HG02840 (cell line): ENCODE measurements at regions not wholly inside any gene's neighbourhood (a gene's known extent, or its start where the extent isn't known, plus 50 kb on each side); places are given as distances from the start of the nearest gene placed in this dataset.

Experiments used
- ATAC-seq: cut with Tn5 transposase; IDR thresholded peaks from one replicate; pipeline ENCODE4 v1.9.1; 2021; ENCODE audit warnings: mild to moderate bottlenecking, moderate library complexity, moderate number of reproducible peaks; ENCODE audit not compliant: unreplicated experiment, low FRiP score

GRCh38 chr1:208615371-208615770, 371.2 kb upstream of the PLXNA2 start:
- ATAC-seq, result no peak

DNA sequence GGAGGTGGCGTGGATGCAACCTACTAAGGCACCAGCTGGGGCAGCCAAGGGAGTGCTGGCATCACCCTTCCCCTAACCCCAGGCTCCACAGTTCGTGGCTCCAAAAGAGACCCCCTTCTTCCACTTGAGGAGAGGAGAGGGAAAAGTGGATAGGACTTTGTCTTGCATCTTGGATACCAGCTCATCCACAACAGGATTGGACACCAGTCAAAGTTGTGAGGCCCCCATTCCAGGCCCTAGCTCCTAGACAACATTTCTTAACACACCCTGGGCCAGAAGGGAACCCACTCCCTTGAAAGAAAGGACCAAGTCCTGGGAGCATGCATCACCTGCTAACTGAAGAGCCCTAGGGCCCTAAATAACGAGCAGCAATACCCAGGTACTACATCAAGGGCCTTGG, 372.6 kb upstream of the PLXNA2 start:
- no peak for ATAC-seq

- ATAC-seq, result no peak
These were observed 384.1 kb upstream of the PLXNA2 start for GRCh38 chr1:208628022-208628914.

DNA sequence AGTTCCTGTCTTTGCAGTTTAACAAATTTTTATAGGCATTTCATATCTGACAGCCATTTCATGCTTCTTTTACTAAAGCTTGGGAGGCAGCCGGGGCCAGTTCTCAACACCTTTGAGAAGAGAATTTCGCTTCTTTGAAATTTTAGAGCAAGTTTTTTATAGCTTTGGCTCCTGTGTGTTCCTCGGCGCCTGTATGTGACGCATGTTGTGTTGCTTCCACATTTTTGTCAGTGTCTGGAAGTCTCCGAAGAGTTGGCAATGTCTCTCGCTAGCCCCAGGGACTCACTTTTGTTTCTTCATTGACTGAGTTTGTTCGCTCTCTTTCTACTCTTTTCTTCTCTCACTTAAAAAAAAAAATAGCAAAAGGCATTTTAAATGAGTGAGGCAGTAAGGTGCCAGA, 386.9 kb upstream of the PLXNA2 start:
- ATAC-seq, result no peak

- no peak for ATAC-seq
These were observed 387.3 kb upstream of the PLXNA2 start for GRCh38 chr1:208631506-208631905.

DNA sequence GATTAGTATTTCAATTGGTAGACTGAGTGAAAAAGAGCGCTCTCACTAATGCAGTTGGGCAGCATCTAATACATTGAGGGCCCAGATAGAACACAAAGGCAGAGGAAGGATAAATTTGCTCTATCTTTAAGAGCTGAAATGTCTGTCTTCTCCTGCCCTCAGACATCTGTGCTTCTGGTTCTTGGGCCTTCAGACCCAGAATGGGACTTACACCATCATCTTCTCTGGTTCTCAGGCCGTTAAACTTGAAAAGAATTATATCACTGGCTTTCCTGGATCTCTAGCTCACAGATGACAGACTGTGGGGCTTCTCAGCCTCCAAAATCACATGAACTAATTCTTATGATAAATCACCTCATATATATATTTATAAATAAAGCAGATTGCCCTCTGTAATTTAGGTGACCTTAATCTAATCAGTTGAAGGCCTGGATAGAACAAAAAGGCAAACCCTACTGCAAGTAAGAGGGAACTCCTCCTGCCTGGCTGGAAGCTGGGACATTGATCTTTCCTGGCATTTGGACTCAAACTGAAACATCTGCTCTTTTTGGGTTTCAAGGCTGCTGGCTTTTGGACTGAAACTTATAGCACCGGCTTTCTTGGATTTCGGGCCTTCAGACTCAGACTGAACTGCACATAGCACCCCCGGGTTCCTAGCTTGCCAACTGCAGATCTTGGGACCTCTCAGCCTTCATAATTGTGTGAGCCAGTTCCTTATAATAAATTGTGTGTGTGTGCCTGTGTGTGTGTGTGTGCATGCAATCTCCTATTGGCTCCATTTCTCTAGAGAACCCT, 390.4 kb upstream of the PLXNA2 start:
- no peak for ATAC-seq

- no peak for ATAC-seq
These were observed 393.0 kb upstream of the PLXNA2 start for GRCh38 chr1:208637181-208637580.

DNA sequence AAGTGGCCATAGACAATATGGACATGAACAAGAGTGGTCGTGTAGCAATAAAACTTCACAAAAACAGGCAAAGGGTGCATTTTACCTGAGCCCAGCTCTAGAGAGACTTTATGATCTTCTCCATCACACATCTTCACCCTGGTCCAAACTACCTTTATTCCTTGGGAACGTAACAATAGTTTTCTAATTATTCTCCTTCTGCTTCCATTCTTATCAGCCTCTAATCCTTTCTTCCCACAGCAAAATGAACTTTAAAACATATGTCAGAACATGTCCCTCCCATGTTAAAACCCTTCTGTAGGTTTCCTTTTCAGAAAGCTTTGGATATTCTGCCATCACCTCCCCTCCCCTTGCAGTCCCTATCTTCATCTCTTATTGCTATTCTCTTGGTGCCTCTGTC, 395.2 kb upstream of the PLXNA2 start:
- ATAC-seq, result no peak

- ATAC-seq, result no peak
These were observed 396.1 kb upstream of the PLXNA2 start for GRCh38 chr1:208640295-208640694.

GRCh38 chr1:208641579-208642280, 397.5 kb upstream of the PLXNA2 start:
- ATAC-seq, result no peak

DNA sequence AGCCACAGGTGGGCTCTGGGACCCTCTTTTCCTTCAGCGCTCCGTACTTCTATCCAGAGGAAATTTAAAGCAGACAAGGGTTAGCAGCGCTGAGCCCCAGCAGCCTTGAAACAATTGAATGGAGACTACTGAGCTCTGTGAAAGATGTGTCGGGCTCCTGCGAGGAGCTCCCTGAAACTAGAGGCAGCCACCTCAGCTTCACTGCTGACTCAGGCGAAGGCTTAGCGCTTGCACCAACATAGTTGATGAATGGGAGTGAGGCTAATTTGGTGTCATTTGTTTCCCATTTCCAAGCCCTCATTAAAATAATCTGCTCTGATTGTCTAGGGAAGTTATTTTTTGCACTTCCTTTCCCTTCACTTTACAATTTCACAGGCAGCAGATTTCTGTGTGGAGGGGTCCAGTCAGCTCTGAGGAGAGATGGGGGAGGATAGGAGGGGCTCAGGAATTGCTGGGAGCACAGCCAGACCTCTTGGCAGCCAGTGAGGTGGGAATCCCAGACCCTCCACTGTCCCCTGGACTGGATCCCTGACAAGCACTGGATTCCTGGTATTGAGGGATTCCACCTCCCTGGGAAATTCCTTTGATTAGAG, 398.9 kb upstream of the PLXNA2 start:
- ATAC-seq, result no peak

DNA sequence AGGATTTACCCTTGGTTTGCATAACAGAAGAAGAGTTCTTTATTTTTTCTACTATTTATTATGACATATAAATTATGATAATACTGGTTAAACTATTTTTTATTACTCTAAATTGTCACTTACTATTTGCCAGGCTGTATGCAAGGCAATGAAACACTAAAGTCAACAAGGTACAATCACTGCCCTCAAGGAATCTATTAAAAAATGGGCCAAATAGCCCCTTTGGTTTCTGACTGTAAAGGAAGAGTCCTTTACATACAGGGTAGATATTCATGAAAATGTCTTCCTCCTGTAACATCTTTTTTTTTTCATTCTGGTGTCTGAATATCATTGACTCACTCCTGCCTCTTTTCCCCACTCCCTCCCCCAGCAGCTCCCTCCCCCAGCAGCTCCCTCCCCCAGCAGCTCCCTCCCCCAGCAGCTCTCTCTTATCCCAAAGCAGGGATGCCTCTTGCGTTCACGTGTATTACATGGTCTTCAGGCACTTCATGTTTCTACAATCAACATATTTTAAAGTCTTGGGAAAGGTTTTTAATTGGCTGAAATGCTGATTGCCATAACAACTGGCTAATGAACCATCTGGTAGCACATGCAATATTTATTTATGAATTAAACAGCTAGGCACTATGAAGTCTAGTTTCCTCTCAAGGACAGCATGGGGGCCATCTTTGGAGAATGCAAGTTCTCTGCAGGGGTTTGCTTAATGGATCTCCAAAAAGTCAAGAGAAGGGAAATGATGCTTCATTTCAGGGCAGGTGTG, 400.4 kb upstream of the PLXNA2 start:
- no peak for ATAC-seq

- no peak for ATAC-seq
These were observed 402.2 kb upstream of the PLXNA2 start for GRCh38 chr1:208646431-208646830.

DNA sequence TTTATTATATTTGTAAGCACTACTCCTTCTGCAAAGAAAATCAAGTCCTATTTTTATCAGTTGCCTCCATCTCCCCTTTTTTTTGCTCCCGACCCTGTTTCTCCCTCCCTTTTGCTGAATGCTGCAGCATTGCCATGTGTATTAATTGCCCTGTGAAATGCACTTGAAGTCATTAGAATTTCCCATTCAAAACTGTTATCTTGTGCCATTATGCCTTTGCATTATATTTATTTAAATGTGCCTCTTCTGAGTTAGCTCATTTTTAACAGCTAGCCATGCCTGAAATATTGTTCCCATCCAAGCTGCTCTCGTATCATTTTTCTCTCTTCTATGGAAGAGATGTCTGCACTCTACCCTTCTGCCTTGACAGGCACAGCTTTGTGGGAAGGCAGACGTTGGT, 404.0 kb upstream of the PLXNA2 start:
- no peak for ATAC-seq

GRCh38 chr1:208652296-208653160, 408.3 kb upstream of the PLXNA2 start:
- no peak for ATAC-seq

DNA sequence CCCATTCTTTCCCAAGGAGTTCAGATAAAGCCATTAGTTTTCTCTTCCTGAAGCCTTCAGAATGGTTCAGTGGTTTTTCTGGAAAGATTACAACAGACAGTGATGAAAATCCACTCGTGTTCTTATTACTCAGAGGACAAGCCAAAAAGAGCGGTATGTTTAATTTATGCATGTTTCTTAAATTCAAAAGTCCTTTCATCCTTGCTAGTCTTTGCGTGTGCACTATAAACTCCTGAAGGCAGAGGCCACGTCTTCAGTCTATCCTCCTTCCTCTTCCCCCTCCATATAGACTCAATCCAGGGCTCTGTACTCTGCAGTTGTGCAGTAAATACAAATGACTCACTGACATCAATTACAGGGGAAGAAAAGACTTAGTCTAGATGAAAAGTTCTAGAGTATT, 409.2 kb upstream of the PLXNA2 start:
- no peak for ATAC-seq

DNA sequence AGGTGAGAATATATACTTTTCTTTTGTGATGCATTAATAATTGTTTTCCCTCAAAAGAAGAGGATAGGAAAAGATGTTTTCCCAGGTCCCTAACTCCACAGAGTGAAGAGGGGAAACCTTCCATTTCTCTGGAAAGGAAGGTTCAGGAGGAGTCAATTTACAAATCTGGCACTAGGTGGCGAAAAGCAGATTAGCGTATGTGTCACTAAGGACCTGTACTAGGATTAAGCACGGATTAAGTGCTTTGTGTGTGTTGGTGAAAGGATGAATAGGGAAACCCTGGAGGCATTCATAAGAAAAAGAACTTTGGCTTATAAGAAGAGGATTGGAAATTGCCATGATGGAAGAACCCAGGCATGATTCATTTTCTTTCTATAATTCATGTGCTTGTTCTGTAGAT, 410.1 kb upstream of the PLXNA2 start:
- no peak for ATAC-seq

DNA sequence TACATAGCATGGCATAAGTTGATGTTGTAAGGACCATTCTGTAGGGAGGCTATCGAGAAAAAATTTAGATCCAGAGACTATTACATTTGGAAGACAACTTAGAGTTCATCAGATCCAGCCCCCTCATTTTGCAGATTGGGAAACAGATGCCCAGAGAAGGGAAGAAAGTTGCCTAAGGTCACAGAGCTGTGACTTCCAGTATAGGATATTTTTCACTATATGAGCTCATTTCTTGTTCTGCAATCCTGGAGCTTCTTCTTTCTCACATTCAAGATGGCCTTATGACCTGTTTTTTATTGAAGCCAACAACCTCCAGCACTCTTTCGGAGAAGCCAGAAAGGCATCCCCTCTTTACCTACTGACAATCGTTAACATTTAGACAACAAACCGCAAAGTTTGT, 421.8 kb upstream of the PLXNA2 start:
- ATAC-seq, result no peak

DNA sequence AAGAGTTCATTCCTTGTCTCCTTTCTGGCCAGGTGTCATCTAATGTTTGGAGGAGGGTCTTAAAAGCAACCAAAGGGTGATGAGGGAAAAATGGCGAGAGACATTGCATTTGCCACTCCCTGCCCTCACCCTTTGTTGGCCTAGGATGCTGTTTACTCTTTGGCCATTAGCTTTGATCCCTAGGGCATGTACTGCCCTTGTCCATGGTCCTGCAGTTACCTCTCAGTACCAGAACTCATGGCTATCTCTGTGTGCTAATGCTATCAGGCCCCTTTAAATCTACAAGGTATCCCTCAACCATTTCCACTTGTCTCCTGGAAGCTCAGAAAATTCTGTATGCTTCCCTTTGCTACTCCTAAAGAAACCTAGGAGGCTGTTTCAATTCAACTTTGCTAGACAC, 424.8 kb upstream of the PLXNA2 start:
- no peak for ATAC-seq
